SK-N-SH (cell line): ENCODE measurements at regions not wholly inside any gene's neighbourhood (a gene's known extent, or its start where the extent isn't known, plus 50 kb on each side); places are given as distances from the start of the nearest gene placed in this dataset.

Experiments
- CTCF ChIA-PET: fragments of 300-600, 350-600 bp; formaldehyde crosslinking; extraction: SDS; loops from one replicate; lab custom pipeline; 2021; lab: Yijun Ruan, JAX
- POLR2A ChIA-PET: fragments of 350-600 bp; sonication (Branson Sonifier 250); formaldehyde crosslinking; extraction: SDS; loops from one replicate; lab custom pipeline; 2020; ENCODE audit warnings: antibody characterized with exemption, inconsistent platforms; lab: Yijun Ruan, JAX
- DNase-seq: peaks from one replicate; pipeline ENCODE4 v3.0.0; 2012
- H2AFZ ChIP-seq: fragments of 200-600 bp; sonication (generic); 2 replicates; pipeline ENCODE4 v1.8.1; 2016; ENCODE audit warnings: antibody characterized with exemption, mild to moderate bottlenecking, low read depth
- H3F3A ChIP-seq: fragments of 200-600 bp; sonication (generic); replicated peaks from 2 replicates; pipeline ENCODE3; 2016; ENCODE audit warnings: antibody characterized with exemption, mild to moderate bottlenecking; ENCODE audit not compliant: insufficient read depth
- H3K27ac ChIP-seq, 2 experiments: fragments of 200-500 bp in 1 of 2; fragments of 200-600 bp in 1 of 2; sonication (Bioruptor generic) in 1 of 2; sonication (generic), shearing (Covaris generic) in 1 of 2; 2 replicates each; pipeline versions ENCODE4 v1.5.1 to v1.6.1; 2014 to 2016; ENCODE audit warnings: low read depth in 2 of 2, inconsistent platforms in 1 of 2, low read length in 1 of 2, mild to moderate bottlenecking in 1 of 2, mixed read lengths in 1 of 2
- H3K27me3 ChIP-seq: fragments of 200-600 bp; sonication (generic), shearing (Covaris generic); 2 replicates; pipeline ENCODE4 v1.6.1; 2016; ENCODE audit warnings: mixed run types; ENCODE audit not compliant: insufficient read depth
- H3K36me3 ChIP-seq, 2 experiments: fragments of 200-500 bp in 1 of 2; fragments of 200-600 bp in 1 of 2; sonication (Bioruptor generic) in 1 of 2; sonication (generic) in 1 of 2; replicated peaks in 1 of 2; 2 replicates each; pipeline versions ENCODE3 to v1.5.1; 2014 to 2016; ENCODE audit warnings: low read length in 1 of 2, mild to moderate bottlenecking in 1 of 2; ENCODE audit not compliant: insufficient read depth in 2 of 2, control insufficient read depth in 1 of 2
- H3K4me1 ChIP-seq, 2 experiments: fragments of 200-500 bp in 1 of 2; fragments of 200-600 bp in 1 of 2; sonication (Bioruptor generic) in 1 of 2; sonication (generic), shearing (Covaris generic) in 1 of 2; 2 replicates each; pipeline versions ENCODE4 v1.5.1 to v1.6.1; 2014 to 2016; ENCODE audit warnings: low read depth in 1 of 2, low read length in 1 of 2, mixed run types in 1 of 2; ENCODE audit not compliant: insufficient read depth in 2 of 2, control insufficient read depth in 1 of 2
- H3K4me2 ChIP-seq: fragments of 200-600 bp; sonication (generic), shearing (Covaris generic); 2 replicates; pipeline ENCODE4 v1.6.1; 2017; ENCODE audit warnings: mixed run types
- H3K4me3 ChIP-seq, 2 experiments: fragments of 200-500 bp in 1 of 2; fragments of 200-600 bp in 1 of 2; sonication (Bioruptor generic) in 1 of 2; sonication (generic), shearing (Covaris generic) in 1 of 2; 2 replicates each; pipeline versions ENCODE4 v1.5.1 to v1.8.1; 2014 to 2016; ENCODE audit warnings: low read depth in 2 of 2, inconsistent platforms in 1 of 2, low read length in 1 of 2, mild to moderate bottlenecking in 1 of 2, mixed read lengths in 1 of 2, moderate library complexity in 1 of 2
- H3K79me2 ChIP-seq: fragments of 200-600 bp; sonication (generic); 2 replicates; pipeline ENCODE4 v1.8.1; 2017; ENCODE audit warnings: mild to moderate bottlenecking; ENCODE audit not compliant: insufficient read depth
- H3K9ac ChIP-seq: fragments of 200-600 bp; sonication (generic); 2 replicates; pipeline ENCODE4 v1.6.1; 2017; ENCODE audit warnings: mixed run types
- H3K9me2 ChIP-seq: fragments of 200-600 bp; sonication (generic); 2 replicates; pipeline ENCODE4 v1.6.1; 2017; ENCODE audit warnings: mixed run types
- H3K9me3 ChIP-seq: fragments of 200-600 bp; sonication (generic); 2 replicates; pipeline ENCODE4 v1.6.1; 2017; ENCODE audit warnings: mixed run types, mild to moderate bottlenecking, moderate library complexity
- H4K20me1 ChIP-seq: fragments of 200-600 bp; sonication (generic); 2 replicates; pipeline ENCODE4 v1.6.1; 2017; ENCODE audit warnings: mild to moderate bottlenecking, mixed run types; ENCODE audit not compliant: insufficient read depth
- EZH2phosphoT487 ChIP-seq: fragments of 200-600 bp; sonication (generic); IDR thresholded peaks from 2 replicates; pipeline ENCODE4 v1.6.1; 2017; ENCODE audit warnings: low read depth, mixed run types, mild to moderate bottlenecking, antibody characterized with exemption, moderate library complexity, borderline replicate concordance
- FOSL2 ChIP-seq: IDR thresholded peaks from 2 replicates; pipeline ENCODE4 v1.4.0; 2012; ENCODE audit warnings: low read depth, mild to moderate bottlenecking, moderate library complexity, borderline replicate concordance
- FOXJ3 ChIP-seq: sonication (generic); formaldehyde crosslinking; IDR thresholded peaks from 2 replicates; pipeline ENCODE4 v1.5.1; 2020; ENCODE audit warnings: mild to moderate bottlenecking, missing genetic modification reagents
- IRF3 ChIP-seq: fragments of 150-350 bp; IDR thresholded peaks from 2 replicates; pipeline ENCODE4 v1.6.1; 2016; ENCODE audit warnings: mild to moderate bottlenecking, low read depth, low read length
- MAX ChIP-seq: IDR thresholded peaks from 2 replicates; pipeline ENCODE4 v1.4.0; 2012; ENCODE audit warnings: low read depth
- MEF2A ChIP-seq: IDR thresholded peaks from 2 replicates; pipeline ENCODE4 v1.4.0; 2012; ENCODE audit warnings: low read depth, borderline replicate concordance
- MXI1 ChIP-seq: IDR thresholded peaks from 2 replicates; pipeline ENCODE4 v1.6.1; 2012; ENCODE audit warnings: mild to moderate bottlenecking, low read depth, low read length, improper control_type of control experiment
- NFIC ChIP-seq: IDR thresholded peaks from 2 replicates; pipeline ENCODE4 v1.4.0; 2012; ENCODE audit warnings: borderline replicate concordance
- RCOR1 ChIP-seq: fragments of 150-350 bp; IDR thresholded peaks from 2 replicates; pipeline ENCODE4 v1.6.1; 2017; ENCODE audit warnings: antibody characterized with exemption, low read length
- REST ChIP-seq: IDR thresholded peaks from 2 replicates; pipeline ENCODE4 v1.6.1; 2012; ENCODE audit warnings: mild to moderate bottlenecking, low read depth, low read length, moderate library complexity
- RFX5 ChIP-seq: IDR thresholded peaks from 2 replicates; pipeline ENCODE4 v1.6.1; 2012; ENCODE audit warnings: mild to moderate bottlenecking, improper control_type of control experiment, low read length
- SMC3 ChIP-seq: IDR thresholded peaks from 2 replicates; pipeline ENCODE4 v1.6.1; 2012; ENCODE audit warnings: low read depth, low read length, improper control_type of control experiment
- USF2 ChIP-seq: fragments of 150-350 bp; IDR thresholded peaks from 2 replicates; pipeline ENCODE4 v1.6.1; 2017; ENCODE audit warnings: antibody characterized with exemption, low read length, low read depth, borderline replicate concordance
- ZBTB33 ChIP-seq: IDR thresholded peaks from 2 replicates; pipeline ENCODE4 v1.4.0; 2012; ENCODE audit warnings: low read depth, borderline replicate concordance
- WGBS: methylation state at CpG from one replicate; pipeline ENCODE4 v1.1.6; 2017; ENCODE audit warnings: low lambda C conversion rate; 5-methylcytosine and 5-hydroxymethylcytosine counted together

- WGBS, result 1% methylated on average over 2 of the region's 2 CpGs
- Histone ChIP-seq H3K27ac (no peak overlapping the region), H3K9me3 (peaks cover 4% of the 10 kb centered on the region; the same call in 1 of the 2 replicates), H2AFZ (no peak overlapping the region), H3K4me3 (no peak overlapping the region), H3K4me1 (no peaks in the 10 kb centered on the region), H3K9me2 (0 out of 2 replicates have a peak, but pooled peaks cover 2% of the 10 kb centered on the region), H3K36me3 (no peaks in the 10 kb centered on the region), H3F3A (no peaks in the 10 kb centered on the region), H4K20me1 (no peaks in the 10 kb centered on the region), H3K9ac (no peak overlapping the region), H3K4me2 (no peak overlapping the region), H3K79me2 (no peaks in the 10 kb centered on the region), H3K27me3 (no peaks in the 10 kb centered on the region)
- TF ChIP-seq MEF2A (no peak), MAX (no peak), RFX5 (no peak), USF2 (no peak), FOXJ3 (CRISPR knock-in tag) (no peak), ZBTB33 (no peak), IRF3 (no peak), MXI1 (no peak), RCOR1 (no peak), EZH2phosphoT487 (no peak), FOSL2 (no peak), NFIC (no peak), REST (no peak), SMC3 (no peak)
- ChIA-PET POLR2A (no interaction called here), CTCF (no interaction called here)
- no peak for DNase-seq
Observed at GRCh38 chr7:52506325-52506724, 529.1 kb upstream of the POM121L12 start.
